GM12892 (cell line): ENCODE measurements at regions not wholly inside any gene's neighbourhood (a gene's known extent, or its start where the extent isn't known, plus 50 kb on each side); places are given as distances from the start of the nearest gene placed in this dataset.

ENCODE experiments used
- DNase-seq: peaks from one replicate; pipeline ENCODE4 v3.0.0; 2011; ENCODE audit not compliant: insufficient read length
- FAIRE-seq: peaks from 2 replicates; lab custom pipeline; 2011; peaks lifted over from hg19 to GRCh38; lab: Jason Lieb, UNC
- POLR2A ChIP-seq: IDR thresholded peaks from 2 replicates; pipeline ENCODE4 v1.6.1; 2011; ENCODE audit warnings: low read depth, low read length, control low read depth
- POLR2AphosphoS5 ChIP-seq: IDR thresholded peaks from 2 replicates; pipeline ENCODE4 v1.6.1; 2011; ENCODE audit warnings: low read depth, low read length, control low read depth
- TAF1 ChIP-seq: IDR thresholded peaks from 2 replicates; pipeline ENCODE4 v1.6.1; 2011; ENCODE audit warnings: low read depth, mild to moderate bottlenecking, control low read depth, low read length, borderline replicate concordance

DNA sequence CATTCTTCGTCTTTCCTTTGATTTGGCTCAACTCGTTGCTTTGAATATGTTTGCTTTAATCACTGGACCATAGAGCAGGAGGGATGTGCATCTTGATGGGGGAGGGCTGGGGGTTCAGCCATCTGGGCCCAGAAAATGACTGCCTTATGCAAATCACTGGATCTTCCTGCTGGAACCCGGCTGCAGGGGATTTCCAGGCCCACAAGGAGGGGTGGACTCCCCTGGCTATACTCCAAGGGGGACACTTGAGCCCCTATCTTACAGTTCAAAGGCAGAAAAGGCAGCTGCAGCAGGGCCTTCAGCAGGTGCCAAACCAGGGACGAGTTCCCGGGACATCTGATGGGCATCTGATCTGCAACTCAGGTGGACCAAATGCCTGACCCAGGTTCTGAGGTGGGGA lies 122.5 kb downstream of the DICER1 start:
- FAIRE-seq (no peak), DNase-seq (no peak)
- no peak for TF ChIP-seq POLR2A
- TF ChIP-seq TAF1, result no peak
- TF ChIP-seq POLR2AphosphoS5, result no peak

DNA sequence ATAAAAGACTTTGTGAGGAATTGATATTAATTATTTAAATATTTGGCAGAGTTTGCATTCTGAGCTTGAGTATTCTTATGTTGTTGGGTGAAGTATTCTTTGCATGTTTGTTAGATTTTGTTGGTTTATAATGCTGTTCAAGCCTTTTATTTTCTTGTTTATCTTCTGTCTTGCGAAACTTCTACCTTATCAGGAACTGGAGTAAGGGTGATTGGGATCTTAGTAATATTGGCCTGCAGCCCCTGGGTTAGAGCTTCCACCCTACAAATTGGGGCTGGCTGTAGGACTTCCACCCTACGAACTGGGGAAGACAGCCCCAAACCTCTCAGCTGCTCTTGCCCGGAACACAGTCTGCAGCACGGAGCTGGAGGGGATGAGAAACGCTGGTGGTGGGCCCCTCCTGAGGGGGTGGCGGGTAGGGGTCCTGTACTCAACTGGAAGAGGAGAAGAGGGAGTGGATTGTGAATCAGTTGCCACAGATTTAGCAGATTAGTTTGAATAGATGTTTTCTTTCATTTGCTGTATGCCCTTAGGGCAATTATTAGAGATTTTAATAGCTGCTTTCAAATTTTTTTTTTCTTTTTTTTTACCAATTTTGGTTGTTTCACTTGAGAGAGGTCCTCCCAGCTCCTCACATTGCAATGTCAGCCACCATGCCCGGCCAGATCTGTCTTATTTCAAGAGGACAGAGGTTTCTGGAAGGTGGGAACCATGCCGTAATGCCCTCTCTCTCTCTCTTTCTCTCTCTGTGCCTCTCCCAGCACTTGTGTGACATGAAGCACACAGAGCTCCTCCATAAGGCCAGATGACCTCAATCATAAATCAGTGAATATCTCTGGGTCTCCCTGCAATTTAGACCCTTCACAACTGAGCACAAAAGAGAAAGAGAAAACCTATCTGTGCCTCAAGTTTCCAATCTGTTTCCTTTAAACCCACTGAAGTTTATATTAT lies 123.4 kb downstream of the DICER1 start:
- TF ChIP-seq TAF1 (no peak), POLR2AphosphoS5 (no peak), POLR2A (no peak)
- FAIRE-seq, result no peak
- DNase-seq, result no peak

DNA sequence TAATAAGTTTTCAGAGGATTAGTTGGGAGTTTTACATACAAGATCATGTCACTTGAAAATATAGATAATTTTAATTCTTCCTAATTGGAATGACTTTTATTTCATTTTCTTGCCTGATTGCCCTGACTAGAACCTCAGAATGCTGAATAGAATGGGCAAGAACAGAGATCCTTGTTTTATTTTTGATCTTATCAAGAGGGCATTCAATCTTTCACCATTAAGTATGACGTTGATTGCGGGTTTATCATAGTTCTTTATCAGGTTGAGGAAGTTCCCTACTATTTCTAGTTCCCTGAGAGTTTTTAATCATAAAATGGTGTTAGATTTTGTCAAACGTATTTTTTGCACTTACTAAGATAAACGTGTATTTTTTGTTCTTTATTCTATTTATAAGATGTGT lies 124.3 kb downstream of the DICER1 start:
- DNase-seq, result no peak
- no peak for TF ChIP-seq POLR2AphosphoS5
- TF ChIP-seq TAF1, result no peak
- no peak for TF ChIP-seq POLR2A
- no peak for FAIRE-seq

DNA sequence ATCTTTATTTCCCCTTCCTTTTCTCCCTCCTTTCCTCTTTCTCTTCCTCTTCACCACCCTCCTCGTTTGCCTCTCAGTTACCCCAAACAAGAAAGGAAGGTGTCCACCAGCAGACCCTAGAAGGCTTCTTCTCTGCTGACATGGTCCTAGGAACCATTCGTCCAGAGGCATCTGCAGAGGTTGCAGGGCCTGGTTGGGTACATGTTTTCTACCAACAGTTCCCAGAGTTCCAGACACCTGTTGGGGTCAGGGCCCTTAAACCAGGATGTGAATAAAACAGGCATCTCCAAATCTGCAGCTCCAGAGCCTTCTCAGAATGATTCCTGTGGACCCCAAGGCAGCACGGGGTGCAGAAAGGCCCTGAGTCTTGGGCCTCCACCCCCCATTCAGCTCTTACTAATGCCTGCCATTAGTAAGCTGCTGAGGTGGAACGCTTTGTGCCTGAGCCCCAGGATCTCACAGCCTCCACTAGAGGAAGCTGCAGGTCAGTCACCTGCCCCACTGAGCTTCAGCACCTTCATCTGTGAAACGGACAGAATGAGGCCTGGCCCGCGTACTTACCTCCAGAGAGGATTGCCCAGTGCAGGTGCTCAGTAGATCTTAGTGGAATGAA lies 130.4 kb downstream of the DICER1 start:
- DNase-seq (no peak), FAIRE-seq (no peak)
- TF ChIP-seq POLR2A (no peak), POLR2AphosphoS5 (no peak), TAF1 (no peak)

DNA sequence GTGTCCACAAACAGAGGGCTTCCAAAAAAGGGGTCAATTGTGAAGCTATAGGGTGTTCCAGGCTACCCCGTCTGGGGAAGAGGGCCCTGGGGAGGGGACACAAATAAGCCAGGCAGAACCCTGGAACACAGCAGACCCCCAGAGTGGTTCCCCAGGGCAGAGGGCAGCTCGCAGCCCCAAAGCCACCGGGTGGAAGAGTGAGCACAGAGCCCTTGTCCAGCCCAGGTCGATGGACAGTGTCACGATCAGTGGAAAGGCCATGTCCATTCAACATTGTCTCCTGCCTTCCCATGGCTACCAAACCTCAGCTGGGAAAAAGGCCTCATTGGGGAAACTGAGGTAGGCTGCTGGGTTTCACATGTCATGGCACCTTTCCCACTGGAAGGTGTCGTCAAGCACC lies 131.4 kb downstream of the DICER1 start:
- FAIRE-seq (no peak), DNase-seq (no peak)
- no peak for TF ChIP-seq POLR2AphosphoS5
- TF ChIP-seq TAF1, result no peak
- TF ChIP-seq POLR2A, result no peak

DNA sequence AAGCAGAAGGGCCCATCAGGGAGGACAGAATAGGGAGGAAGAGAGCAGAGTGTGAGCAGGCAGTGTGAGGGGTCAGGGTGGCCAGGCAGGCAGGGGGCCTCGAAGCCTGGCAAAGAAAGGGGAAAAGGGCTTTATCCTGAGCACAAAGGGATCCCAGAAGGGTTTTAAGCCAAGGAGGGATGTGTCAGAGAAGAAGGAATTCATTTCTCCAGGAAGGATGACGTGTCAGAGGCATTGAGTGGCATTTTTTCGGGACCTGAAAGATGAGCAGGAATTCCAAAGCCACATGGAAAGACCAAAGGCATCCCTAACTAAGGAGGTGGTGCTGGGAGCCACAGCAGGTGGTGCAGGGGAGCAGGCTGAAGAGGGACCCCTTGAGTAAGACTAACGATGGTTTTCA lies 132.1 kb downstream of the DICER1 start:
- no peak for FAIRE-seq
- no peak for DNase-seq
- TF ChIP-seq TAF1 (no peak), POLR2AphosphoS5 (no peak), POLR2A (no peak)

DNA sequence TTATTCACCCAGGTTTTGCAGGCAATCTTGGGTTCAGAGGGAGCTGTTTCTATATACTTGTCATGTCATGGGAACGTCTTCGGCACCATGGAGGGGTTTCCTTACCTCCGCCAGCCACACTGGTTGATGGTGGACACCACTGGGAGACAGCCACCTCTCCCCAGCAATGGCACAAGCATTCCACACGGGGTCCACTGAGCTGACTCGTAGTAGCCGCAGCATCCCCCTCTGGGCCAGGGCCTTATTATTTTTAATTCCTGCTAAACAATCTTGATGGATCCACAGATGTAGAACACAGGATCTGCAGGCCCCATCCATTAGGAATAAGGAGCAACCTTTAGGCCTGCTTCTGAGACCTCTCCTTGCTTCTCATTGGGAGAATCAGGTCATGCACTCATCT lies 132.9 kb downstream of the DICER1 start:
- DNase-seq (no peak), FAIRE-seq (no peak)
- no peak for TF ChIP-seq TAF1
- no peak for TF ChIP-seq POLR2A
- no peak for TF ChIP-seq POLR2AphosphoS5

DNA sequence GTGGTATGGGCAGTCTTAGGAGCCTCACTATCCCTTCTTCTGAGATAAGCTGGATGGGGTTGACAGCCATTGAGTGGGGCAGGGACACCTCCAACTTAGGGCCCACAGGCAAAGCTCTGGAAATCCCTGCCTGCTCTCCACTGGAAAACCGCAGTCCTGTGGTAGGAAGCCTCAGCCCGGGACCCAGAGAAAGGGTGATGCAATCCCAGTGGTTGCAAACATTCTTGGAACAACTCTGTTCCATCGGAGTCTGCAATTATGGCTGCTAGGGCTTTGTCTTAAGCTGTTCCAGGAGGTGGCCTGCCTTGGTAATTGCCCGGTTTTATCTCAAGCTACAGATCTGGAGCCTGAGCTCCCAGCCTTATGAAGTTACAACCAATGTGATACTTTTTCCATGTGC lies 133.4 kb downstream of the DICER1 start:
- TF ChIP-seq POLR2AphosphoS5, result no peak
- TF ChIP-seq POLR2A, result no peak
- TF ChIP-seq TAF1, result no peak

DNA sequence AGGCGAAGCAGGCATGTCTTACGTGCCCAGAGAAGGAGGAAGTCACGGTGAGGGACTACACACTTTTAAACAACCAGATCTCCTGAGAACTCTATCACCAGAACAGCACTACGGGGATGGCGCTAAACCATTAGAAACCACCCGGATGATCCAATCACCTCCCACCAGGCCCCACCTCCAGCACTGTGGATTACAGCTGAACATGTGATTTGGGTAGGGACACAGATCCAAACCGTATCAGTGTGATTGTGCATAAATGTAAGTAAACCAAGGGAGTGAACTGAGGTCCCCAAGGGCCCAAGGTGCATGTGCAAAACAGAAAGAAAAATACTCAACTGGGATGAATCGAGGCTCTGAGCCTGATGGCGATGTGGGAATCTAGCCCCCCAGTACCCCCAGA lies 134.2 kb downstream of the DICER1 start:
- TF ChIP-seq POLR2AphosphoS5 (no peak), POLR2A (no peak)
- DNase-seq (no peak), FAIRE-seq (no peak)

More for the DNA sequence above, 133.4 kb downstream of the DICER1 start:
- FAIRE-seq (no peak), DNase-seq (no peak)

DNA sequence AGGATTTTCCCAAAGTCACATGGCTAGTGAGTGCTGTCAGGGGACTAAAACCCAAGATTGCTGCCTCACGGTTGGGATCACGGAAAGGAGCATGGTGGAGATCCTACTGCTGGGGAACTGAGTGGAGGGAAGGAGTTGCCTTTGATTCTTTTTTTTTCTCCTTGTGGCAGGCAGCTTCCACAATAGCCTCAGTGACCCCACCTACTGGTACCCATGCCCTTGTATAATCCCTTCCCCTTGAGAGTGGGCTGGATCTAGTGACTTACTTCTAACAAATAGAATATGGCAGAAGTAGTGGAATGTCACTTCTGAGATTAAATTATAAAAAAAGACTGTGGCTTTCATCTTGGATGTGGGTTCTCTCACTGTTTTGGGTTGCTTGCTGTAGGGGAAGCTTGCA lies 135.7 kb downstream of the DICER1 start:
- TF ChIP-seq TAF1, result no peak
- no peak for TF ChIP-seq POLR2A
- TF ChIP-seq POLR2AphosphoS5, result no peak
- FAIRE-seq, result no peak

DNA sequence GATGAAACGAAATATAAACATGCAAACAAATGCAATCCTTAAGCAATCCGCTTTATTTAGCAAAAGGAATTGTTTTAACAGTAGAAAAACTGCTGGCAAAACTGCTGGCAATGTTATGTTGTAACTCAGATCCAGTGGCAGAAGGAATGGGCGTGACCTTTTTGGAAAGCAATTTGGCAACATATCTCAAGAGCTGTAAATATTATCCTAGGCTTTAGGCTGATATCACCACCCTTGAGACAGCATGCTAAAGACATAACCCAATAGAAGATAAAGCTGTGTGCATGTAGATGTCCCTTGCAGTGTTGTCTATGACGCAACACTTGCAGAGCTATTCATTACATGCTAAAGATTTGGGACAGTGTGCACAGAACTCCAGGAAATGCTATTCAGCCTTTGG lies 138.5 kb downstream of the DICER1 start:
- FAIRE-seq, result no peak
- TF ChIP-seq POLR2AphosphoS5 (no peak), POLR2A (no peak), TAF1 (no peak)
- no peak for DNase-seq

More for the DNA sequence above, 135.7 kb downstream of the DICER1 start:
- DNase-seq, result no peak
